Right lobe of liver (tissue), 4 donors: ENCODE measurements at regions not wholly inside any gene's neighbourhood (a gene's known extent, or its start where the extent isn't known, plus 50 kb on each side); places are given as distances from the start of the nearest gene placed in this dataset.

Experiments
- POLR2A ChIP-seq: fragments of 450-650 bp; IDR thresholded peaks from one replicate; pipeline ENCODE4 v1.6.1; 2017; ENCODE audit warnings: antibody characterized with exemption, mild to moderate bottlenecking
- TF ChIP-seq, protein P1 (sequence below), 4 donors: fragments of 200-600 bp in 3 of 4; fragments of 450-650 bp in 1 of 4; IDR thresholded peaks; one replicate each; pipeline versions ENCODE4 v1.5.1 to v1.8.0; 2016 to 2022; ENCODE audit warnings: antibody characterized with exemption in 4 of 4, mild to moderate bottlenecking in 2 of 4
- donor health status: DM: no; HTN: no; CAD: no.
- donor health status: DM: no; HTN: no; CAD: no.
- donor health status: DM: no; HTN: yes; CAD: no.

DNA sequence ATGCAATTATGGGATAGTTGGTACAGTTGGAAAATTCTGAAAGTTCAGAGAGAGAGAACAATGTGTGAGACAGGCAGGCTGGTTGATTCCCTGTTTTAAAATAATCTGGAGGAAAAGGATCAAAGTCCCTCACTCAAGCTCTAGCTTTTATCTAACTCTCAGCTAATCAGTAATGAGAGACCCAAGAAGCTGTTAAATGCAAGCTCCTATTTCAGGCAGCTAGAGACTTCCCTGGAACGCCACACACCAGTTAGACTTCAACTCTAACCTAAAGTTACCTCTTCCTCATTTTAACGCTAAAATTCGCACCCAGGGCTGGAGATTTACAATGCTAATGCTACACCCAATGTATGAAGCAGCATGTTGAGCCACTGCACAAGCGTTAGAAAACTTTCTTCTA lies 243.1 kb downstream of the EN1 start:
- TF ChIP-seq, protein P1, sequence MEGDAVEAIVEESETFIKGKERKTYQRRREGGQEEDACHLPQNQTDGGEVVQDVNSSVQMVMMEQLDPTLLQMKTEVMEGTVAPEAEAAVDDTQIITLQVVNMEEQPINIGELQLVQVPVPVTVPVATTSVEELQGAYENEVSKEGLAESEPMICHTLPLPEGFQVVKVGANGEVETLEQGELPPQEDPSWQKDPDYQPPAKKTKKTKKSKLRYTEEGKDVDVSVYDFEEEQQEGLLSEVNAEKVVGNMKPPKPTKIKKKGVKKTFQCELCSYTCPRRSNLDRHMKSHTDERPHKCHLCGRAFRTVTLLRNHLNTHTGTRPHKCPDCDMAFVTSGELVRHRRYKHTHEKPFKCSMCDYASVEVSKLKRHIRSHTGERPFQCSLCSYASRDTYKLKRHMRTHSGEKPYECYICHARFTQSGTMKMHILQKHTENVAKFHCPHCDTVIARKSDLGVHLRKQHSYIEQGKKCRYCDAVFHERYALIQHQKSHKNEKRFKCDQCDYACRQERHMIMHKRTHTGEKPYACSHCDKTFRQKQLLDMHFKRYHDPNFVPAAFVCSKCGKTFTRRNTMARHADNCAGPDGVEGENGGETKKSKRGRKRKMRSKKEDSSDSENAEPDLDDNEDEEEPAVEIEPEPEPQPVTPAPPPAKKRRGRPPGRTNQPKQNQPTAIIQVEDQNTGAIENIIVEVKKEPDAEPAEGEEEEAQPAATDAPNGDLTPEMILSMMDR (IDR thresholded peaks at IDR 0.05): no peak
- TF ChIP-seq POLR2A: no peak
